Posterior vena cava (tissue), 2 donors: ENCODE measurements at regions not wholly inside any gene's neighbourhood (a gene's known extent, or its start where the extent isn't known, plus 50 kb on each side); places are given as distances from the start of the nearest gene placed in this dataset.

Experiments
- DNase-seq: peaks from one replicate; pipeline ENCODE4 v3.0.0-alpha.2; 2020; ENCODE audit warnings: low spot score
- intact Hi-C, 2 donors: fragments of 100-400 bp; cut with DNase I; formaldehyde crosslinking; loops; one replicate each; pipeline versions ENCODE4 v1.14.1 to v1.14.2; 2022 to 2023
- donor health status: DM: yes; HTN: yes; CAD: no.
- donor health status: DM: yes; HTN: yes; CAD: no.

- DNase-seq = no peak
- intact Hi-C loops = loop anchor here (5.0 to 10.0 kb wide), 4 partner anchors 70 to 460 kb away; no protein-coding TSS in a partner anchor
These were observed 134.0 kb downstream of the TOMM20 start for GRCh38 chr1:234994436-234995295.

GRCh38 chr1:234992065-234992464 lies 136.6 kb downstream of the TOMM20 start:
- intact Hi-C loops = loop anchor here (5.0 to 10.0 kb wide), 3 partner anchors 73 to 457 kb away; no protein-coding TSS in a partner anchor

GRCh38 chr1:234990874-234991801 lies 137.5 kb downstream of the TOMM20 start:
- intact Hi-C loops = loop anchor here (5.0 to 10.0 kb wide), 3 partner anchors 74 to 456 kb away; no protein-coding TSS in a partner anchor
- DNase-seq = no peak

More at GRCh38 chr1:234992065-234992464, 136.6 kb downstream of the TOMM20 start:
- no peak for DNase-seq

GRCh38 chr1:234990328-234990675 lies 138.3 kb downstream of the TOMM20 start:
- DNase-seq = no peak
- intact Hi-C loops = loop anchor here (5.0 to 10.0 kb wide), 3 partner anchors 74 to 456 kb away; no protein-coding TSS in a partner anchor

- no peak for DNase-seq
- intact Hi-C loops = loop anchor here (5.0 to 10.0 kb wide), 5 partner anchors 75 to 455 kb away; partner anchors contain the start of gene IRF2BP2 (in 2 of the 2)
These were observed 138.9 kb downstream of the TOMM20 start for GRCh38 chr1:234989479-234990327.

- no peak for DNase-seq
- intact Hi-C loops = loop anchor here (5.0 to 10.0 kb wide), 2 partner anchors 374 to 377 kb away; partner anchors contain the start of gene IRF2BP2 (in 2 of the 2)
These were observed 139.6 kb downstream of the TOMM20 start for GRCh38 chr1:234989019-234989418.

GRCh38 chr1:234988536-234988935 lies 140.1 kb downstream of the TOMM20 start:
- no peak for DNase-seq
- intact Hi-C loops = loop anchor here (5.0 to 10.0 kb wide), 2 partner anchors 374 to 376 kb away; partner anchors contain the start of gene IRF2BP2 (in 2 of the 2)

GRCh38 chr1:234988155-234988517 lies 140.5 kb downstream of the TOMM20 start:
- no peak for DNase-seq
- intact Hi-C loops = loop anchor here (5.0 to 10.0 kb wide), 2 partner anchors 373 to 376 kb away; partner anchors contain the start of gene IRF2BP2 (in 2 of the 2)

- intact Hi-C loops = loop anchor here (5.0 to 10.0 kb wide), 2 partner anchors 373 to 375 kb away; partner anchors contain the start of gene IRF2BP2 (in 2 of the 2)
- peak; percentile 92 for DNase-seq
These were observed 141.1 kb downstream of the TOMM20 start for GRCh38 chr1:234987415-234988154.

- intact Hi-C loops = loop anchor here (5.0 to 10.0 kb wide), 2 partner anchors 372 to 375 kb away; partner anchors contain the start of gene IRF2BP2 (in 2 of the 2)
- DNase-seq = no peak
These were observed 141.8 kb downstream of the TOMM20 start for GRCh38 chr1:234986750-234987414.

GRCh38 chr1:234985516-234986294 lies 142.9 kb downstream of the TOMM20 start:
- intact Hi-C loops = loop anchor here (5.0 to 10.0 kb wide), 2 partner anchors 371 to 373 kb away; partner anchors contain the start of gene IRF2BP2 (in 2 of the 2)
- no peak for DNase-seq

GRCh38 chr1:234985007-234985370 lies 143.6 kb downstream of the TOMM20 start:
- DNase-seq = no peak
- intact Hi-C loops = loop anchor here (5.0 to 10.0 kb wide), 2 partner anchors 370 to 373 kb away; partner anchors contain the start of gene IRF2BP2 (in 2 of the 2)

GRCh38 chr1:234983564-234984238 lies 144.9 kb downstream of the TOMM20 start:
- intact Hi-C loops = loop anchor here (5.0 to 10.0 kb wide), 3 partner anchors 99 to 369 kb away; partner anchors contain the start of gene IRF2BP2 (in 1 of the 2)
- DNase-seq = no peak

- intact Hi-C loops = loop anchor here (5.0 to 10.0 kb wide), 3 partner anchors 101 to 367 kb away; partner anchors contain the start of gene IRF2BP2 (in 1 of the 2)
- DNase-seq = no peak
These were observed 146.9 kb downstream of the TOMM20 start for GRCh38 chr1:234981758-234982157.

GRCh38 chr1:234980645-234981396 lies 147.8 kb downstream of the TOMM20 start:
- intact Hi-C loops = loop anchor here (5.0 to 10.0 kb wide), 3 partner anchors 101 to 366 kb away; partner anchors contain the start of gene IRF2BP2 (in 1 of the 2)

More at GRCh38 chr1:234980645-234981396, 147.8 kb downstream of the TOMM20 start:
- DNase-seq = peak; percentile 97
